Lung (tissue), 11 donors: ENCODE measurements at regions not wholly inside any gene's neighbourhood (a gene's known extent, or its start where the extent isn't known, plus 50 kb on each side); places are given as distances from the start of the nearest gene placed in this dataset.
"Not testable (repeated sequence)": the region's sequence is repeated elsewhere in the genome, so short reads cannot be mapped to it uniquely, and the experiment has no call there.

Source experiments
- ATAC-seq: fragments of 200-7000 bp; cut with Tn5 transposase; one replicate; pipeline ENCODE4 v1.9.1; 2020; ENCODE audit warnings: moderate number of reproducible peaks; ENCODE audit not compliant: insufficient read depth, low FRiP score
- DNase-seq, 3 donors: peaks; one replicate each; pipeline ENCODE4 v3.0.0-alpha.2; 2013 to 2017
- H3K27ac ChIP-seq, 2 donors: one replicate each; pipeline ENCODE4 v1.5.1; 2013; ENCODE audit warnings: mild to moderate bottlenecking in 2 of 2, moderate library complexity in 2 of 2, control low read depth in 1 of 2, inconsistent platforms in 1 of 2, low read depth in 1 of 2, low read length in 1 of 2
- H3K27me3 ChIP-seq, 3 donors: one replicate each; pipeline ENCODE4 v1.5.1; 2013; ENCODE audit warnings: low read length in 2 of 3; ENCODE audit not compliant: control insufficient read depth in 3 of 3, insufficient read depth in 3 of 3
- H3K36me3 ChIP-seq, 4 donors: one replicate each; pipeline ENCODE4 v1.5.1; 2013; ENCODE audit warnings: low read length in 4 of 4, mild to moderate bottlenecking in 1 of 4, moderate library complexity in 1 of 4; ENCODE audit not compliant: control insufficient read depth in 4 of 4, insufficient read depth in 4 of 4
- H3K4me1 ChIP-seq, 5 donors: one replicate each; pipeline ENCODE4 v1.5.1; 2013; ENCODE audit warnings: low read length in 5 of 5, mild to moderate bottlenecking in 2 of 5, moderate library complexity in 1 of 5; ENCODE audit not compliant: control insufficient read depth in 5 of 5, insufficient read depth in 5 of 5
- H3K4me3 ChIP-seq: one replicate; pipeline ENCODE4 v1.5.1; 2013; ENCODE audit warnings: mild to moderate bottlenecking, control low read depth, moderate library complexity
- H3K9ac ChIP-seq, 2 donors: one replicate each; pipeline ENCODE4 v1.5.1; 2013; ENCODE audit warnings: low read length in 2 of 2, control low read depth in 1 of 2; ENCODE audit not compliant: insufficient read depth in 1 of 2
- H3K9me3 ChIP-seq, 4 donors: one replicate each; pipeline ENCODE4 v1.5.1; 2013; ENCODE audit warnings: low read length in 3 of 4, mild to moderate bottlenecking in 1 of 4, moderate library complexity in 1 of 4; ENCODE audit not compliant: control insufficient read depth in 4 of 4, insufficient read depth in 3 of 4
- CTCF ChIP-seq: IDR thresholded peaks from 2 replicates; pipeline ENCODE4 v1.5.1; 2012; ENCODE audit warnings: mild to moderate bottlenecking; ENCODE audit errors: control extremely low read depth, extremely low read depth
- WGBS, 2 donors: extraction: QIAGEN DNeasy Blood & Tissue Kit; methylation state at CpG; one replicate each; pipeline ENCODE4 v1.1.7; 2013; 5-methylcytosine and 5-hydroxymethylcytosine counted together
- donor health status: control.
- donor health status: control.
- donor health status: Bipolar disorder and iron deficiency.
- donor health status: healthy.
- donor health status: DM: yes; HTN: yes; CAD: no.

DNA sequence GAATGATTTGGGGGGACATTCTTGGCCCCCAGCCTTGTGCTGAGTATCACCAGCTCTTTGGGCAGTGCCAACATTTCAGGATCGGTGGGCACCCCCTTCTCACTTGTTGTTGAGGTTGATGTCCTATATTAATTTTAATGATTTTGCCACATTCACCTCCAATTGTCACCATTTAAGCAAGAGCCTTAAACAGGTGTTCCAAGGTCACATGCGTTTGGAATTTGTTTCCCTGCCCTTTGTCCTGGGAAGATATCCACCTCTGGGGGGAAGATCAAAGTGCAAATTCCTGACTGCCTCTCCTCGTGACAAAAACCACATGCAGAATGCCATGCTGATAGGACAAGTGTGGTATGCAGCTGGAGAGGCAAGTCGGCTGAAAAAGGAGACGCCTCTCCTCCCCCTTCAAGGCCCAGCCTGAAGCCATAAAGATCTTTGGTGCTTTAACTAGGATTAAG is 72.5 kb upstream of the ID2 start:
- H3K9ac ChIP-seq: no peak overlapping the region
- H3K27me3 ChIP-seq: no peaks in the 10 kb centered on the region
- H3K9me3 ChIP-seq: no peaks in the 10 kb centered on the region
- TF ChIP-seq CTCF: no peak
- H3K36me3 ChIP-seq: no peaks in the 10 kb centered on the region
- no peak for DNase-seq
- no peak overlapping the region for H3K4me3 ChIP-seq
- WGBS, 2 donors: 69 to 86% methylated on average over 5 of the region's 5 CpGs
- ATAC-seq: no peak
- H3K27ac ChIP-seq: no peak overlapping the region
- peaks cover 0 to 7% (median 2%) of the 10 kb centered on the region in 5 donors for H3K4me1 ChIP-seq

DNA sequence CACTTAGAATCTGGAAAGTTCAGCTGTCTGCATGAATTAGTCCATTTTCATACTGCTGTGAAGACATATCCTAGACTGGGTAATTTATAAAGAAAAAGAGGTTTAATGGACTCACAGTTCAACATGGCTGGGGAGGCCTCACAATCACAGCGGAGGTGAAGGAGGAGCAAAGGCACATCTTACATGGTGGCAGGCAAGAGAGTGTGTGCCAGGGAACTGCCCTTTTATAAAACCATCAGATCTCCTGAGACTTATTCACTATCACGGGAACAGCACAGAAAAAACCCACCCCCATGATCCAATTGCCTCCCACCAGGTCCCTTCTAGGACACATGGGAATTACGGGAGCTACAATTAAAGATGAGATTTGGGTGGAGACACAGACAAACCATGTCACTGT is 71.1 kb upstream of the ID2 start:
- not testable (repeated sequence) for H3K9ac ChIP-seq, H3K27me3 ChIP-seq, DNase-seq, H3K9me3 ChIP-seq, H3K36me3 ChIP-seq, H3K4me3 ChIP-seq, ATAC-seq, H3K27ac ChIP-seq, H3K4me1 ChIP-seq
- WGBS, 2 donors: 77 to 92% methylated on average over 3 of the region's 3 CpGs

GRCh38 chr2:8611246-8611645 is 70.6 kb upstream of the ID2 start:
- H3K36me3 ChIP-seq: no peaks in the 10 kb centered on the region
- H3K27me3 ChIP-seq: no peaks in the 10 kb centered on the region
- no peak overlapping the region for H3K27ac ChIP-seq
- no peak overlapping the region for H3K9ac ChIP-seq
- TF ChIP-seq CTCF: no peak
- DNase-seq (no peak), ATAC-seq (no peak)
- 96 to 97% methylated on average over 7 of the region's 7 CpGs for WGBS, 2 donors
- peaks cover 0 to 3% (median 0%) of the 10 kb centered on the region in 4 donors for H3K9me3 ChIP-seq
- no peak overlapping the region for H3K4me3 ChIP-seq
- H3K4me1 ChIP-seq: peaks cover 0 to 7% (median 0%) of the 10 kb centered on the region in 5 donors

- Histone ChIP-seq H3K9ac (no peak overlapping the region), H3K36me3 (no peaks in the 10 kb centered on the region), H3K4me1 (peaks cover 0 to 7% (median 0%) of the 10 kb centered on the region in 5 donors), H3K4me3 (no peak overlapping the region), H3K9me3 (peaks cover 0 to 3% (median 0%) of the 10 kb centered on the region in 4 donors), H3K27ac (no peak overlapping the region), H3K27me3 (no peaks in the 10 kb centered on the region)
- DNase-seq (no peak), ATAC-seq (no peak)
- WGBS, 2 donors: 89 to 94% methylated on average over 11 of the region's 11 CpGs
- no peak for TF ChIP-seq CTCF
Observed at GRCh38 chr2:8611700-8612099, 70.2 kb upstream of the ID2 start.
